ENCODE measurements at regions not wholly inside any gene's neighbourhood (a gene's known extent, or its start where the extent isn't known, plus 50 kb on each side); places are given as distances from the start of the nearest gene placed in this dataset.

- no peaks in the 10 kb centered on the region for H3K9me3 ChIP-seq (ENCODE audit: control insufficient read depth in 2 of 2, insufficient read depth in 1 of 2, low read depth in 1 of 2, low read length in 1 of 2)
- no peak overlapping the region for H3K27ac ChIP-seq (ENCODE audit: low read depth in 2 of 2, low read length in 1 of 2)
- no peaks in the 10 kb centered on the region for H3K4me1 ChIP-seq (ENCODE audit: control insufficient read depth in 2 of 2, insufficient read depth in 2 of 2, low read length in 1 of 2)
- H3K36me3 ChIP-seq (ENCODE audit: control insufficient read depth in 2 of 2, insufficient read depth in 2 of 2, low read length in 1 of 2): no peaks in the 10 kb centered on the region
- no peak overlapping the region for H3K4me3 ChIP-seq (ENCODE audit: low read depth in 1 of 2, low read length in 2 of 2)
- 54 to 67% methylated on average over 1 of the region's 1 CpG for WGBS, 2 donors
- H3K27me3 ChIP-seq (ENCODE audit: control insufficient read depth in 1 of 2, insufficient read depth in 2 of 2, low read length in 2 of 2): no peaks in the 10 kb centered on the region
These were observed 236.1 kb upstream of the G2E3 start for GRCh38 chr14:30322819-30323218.

- H3K4me1 ChIP-seq (ENCODE audit: control insufficient read depth in 2 of 2, insufficient read depth in 2 of 2, low read length in 1 of 2): no peaks in the 10 kb centered on the region
- H3K36me3 ChIP-seq (ENCODE audit: control insufficient read depth in 2 of 2, insufficient read depth in 2 of 2, low read length in 1 of 2): no peaks in the 10 kb centered on the region
- no peak overlapping the region for H3K27ac ChIP-seq (ENCODE audit: low read depth in 2 of 2, low read length in 1 of 2)
- 91 to 95% methylated on average over 6 of the region's 6 CpGs for WGBS, 2 donors
- no peak overlapping the region for H3K4me3 ChIP-seq (ENCODE audit: low read depth in 1 of 2, low read length in 2 of 2)
- H3K27me3 ChIP-seq (ENCODE audit: control insufficient read depth in 1 of 2, insufficient read depth in 2 of 2, low read length in 2 of 2): no peaks in the 10 kb centered on the region
- no peaks in the 10 kb centered on the region for H3K9me3 ChIP-seq (ENCODE audit: control insufficient read depth in 2 of 2, insufficient read depth in 1 of 2, low read depth in 1 of 2, low read length in 1 of 2)
These were observed 228.9 kb upstream of the G2E3 start for GRCh38 chr14:30330033-30330432.

DNA sequence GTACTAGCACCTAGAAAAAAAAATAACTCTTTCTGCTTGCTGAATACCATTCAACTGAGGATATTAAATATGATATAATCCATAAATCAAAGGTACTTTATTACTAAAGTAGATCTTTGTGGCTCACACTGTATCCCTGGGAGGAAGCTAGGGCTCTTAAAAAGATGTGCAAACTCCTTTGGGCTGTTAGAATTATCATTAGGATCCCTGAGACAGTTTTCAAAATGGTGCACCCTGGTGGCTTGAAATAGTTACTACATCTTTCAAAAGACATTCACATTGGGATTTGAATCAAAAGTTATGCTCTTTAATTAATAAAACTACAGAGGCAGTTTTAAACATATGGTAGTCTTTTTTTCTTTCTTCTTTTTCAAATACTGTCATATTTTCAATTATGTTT, 228.5 kb upstream of the G2E3 start:
- Histone ChIP-seq H3K27me3 (ENCODE audit: control insufficient read depth in 1 of 2, insufficient read depth in 2 of 2, low read length in 2 of 2) (no peaks in the 10 kb centered on the region), H3K36me3 (ENCODE audit: control insufficient read depth in 2 of 2, insufficient read depth in 2 of 2, low read length in 1 of 2) (no peaks in the 10 kb centered on the region), H3K27ac (ENCODE audit: low read depth in 2 of 2, low read length in 1 of 2) (no peak overlapping the region), H3K4me3 (ENCODE audit: low read depth in 1 of 2, low read length in 2 of 2) (no peak overlapping the region), H3K9me3 (ENCODE audit: control insufficient read depth in 2 of 2, insufficient read depth in 1 of 2, low read depth in 1 of 2, low read length in 1 of 2) (no peaks in the 10 kb centered on the region), H3K4me1 (ENCODE audit: control insufficient read depth in 2 of 2, insufficient read depth in 2 of 2, low read length in 1 of 2) (no peaks in the 10 kb centered on the region)

- H3K4me3 ChIP-seq (ENCODE audit: low read depth in 1 of 2, low read length in 2 of 2): no peak overlapping the region
- H3K36me3 ChIP-seq (ENCODE audit: control insufficient read depth in 2 of 2, insufficient read depth in 2 of 2, low read length in 1 of 2): no peaks in the 10 kb centered on the region
- no peaks in the 10 kb centered on the region for H3K4me1 ChIP-seq (ENCODE audit: control insufficient read depth in 2 of 2, insufficient read depth in 2 of 2, low read length in 1 of 2)
- H3K27ac ChIP-seq (ENCODE audit: low read depth in 2 of 2, low read length in 1 of 2): no peak overlapping the region
- no peaks in the 10 kb centered on the region for H3K9me3 ChIP-seq (ENCODE audit: control insufficient read depth in 2 of 2, insufficient read depth in 1 of 2, low read depth in 1 of 2, low read length in 1 of 2)
- H3K27me3 ChIP-seq (ENCODE audit: control insufficient read depth in 1 of 2, insufficient read depth in 2 of 2, low read length in 2 of 2): no peaks in the 10 kb centered on the region
These were observed 227.9 kb upstream of the G2E3 start for GRCh38 chr14:30331030-30331429.

DNA sequence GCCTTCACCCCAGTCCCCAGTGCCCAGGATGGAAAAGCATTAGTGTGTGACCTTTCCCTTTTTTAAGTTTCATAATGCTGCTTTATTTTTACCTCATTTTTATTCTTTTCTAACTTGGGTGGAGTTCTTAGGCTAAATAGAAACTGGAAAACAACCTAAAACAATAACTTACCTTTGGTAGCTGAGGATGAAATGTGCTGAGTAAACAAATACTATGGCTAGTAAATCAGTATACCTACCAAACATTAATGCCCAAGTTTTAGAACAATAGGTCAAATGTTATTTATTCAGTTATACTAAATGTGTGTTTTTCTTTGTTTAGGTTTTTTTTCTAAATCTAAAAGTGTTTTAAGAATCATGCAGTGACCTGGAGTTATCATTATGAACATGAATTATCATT, 226.6 kb upstream of the G2E3 start:
- Histone ChIP-seq H3K4me3 (ENCODE audit: low read depth in 1 of 2, low read length in 2 of 2) (no peak overlapping the region), H3K4me1 (ENCODE audit: control insufficient read depth in 2 of 2, insufficient read depth in 2 of 2, low read length in 1 of 2) (no peaks in the 10 kb centered on the region), H3K27me3 (ENCODE audit: control insufficient read depth in 1 of 2, insufficient read depth in 2 of 2, low read length in 2 of 2) (no peaks in the 10 kb centered on the region), H3K9me3 (ENCODE audit: control insufficient read depth in 2 of 2, insufficient read depth in 1 of 2, low read depth in 1 of 2, low read length in 1 of 2) (no peaks in the 10 kb centered on the region), H3K36me3 (ENCODE audit: control insufficient read depth in 2 of 2, insufficient read depth in 2 of 2, low read length in 1 of 2) (no peaks in the 10 kb centered on the region), H3K27ac (ENCODE audit: low read depth in 2 of 2, low read length in 1 of 2) (no peak overlapping the region)

DNA sequence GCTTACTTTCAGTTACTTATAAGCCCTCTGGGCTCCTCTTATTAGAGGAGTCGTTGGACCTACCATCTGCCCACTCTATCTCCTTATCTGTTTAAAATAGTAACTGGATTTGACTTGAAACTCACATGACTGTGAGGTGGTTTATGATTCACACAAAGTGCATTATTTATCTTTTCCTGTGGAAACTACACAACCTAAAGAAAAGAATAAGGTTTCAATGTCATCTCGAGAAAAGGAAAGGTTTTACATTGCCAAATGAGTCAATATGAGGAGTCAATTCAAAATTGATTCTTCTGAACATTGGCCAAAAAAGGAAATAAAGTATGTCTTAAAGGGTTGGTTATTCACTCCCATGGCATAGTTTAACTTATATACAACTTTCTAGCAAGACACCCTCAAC, 225.0 kb upstream of the G2E3 start:
- H3K4me1 ChIP-seq (ENCODE audit: control insufficient read depth in 2 of 2, insufficient read depth in 2 of 2, low read length in 1 of 2): no peaks in the 10 kb centered on the region
- no peaks in the 10 kb centered on the region for H3K9me3 ChIP-seq (ENCODE audit: control insufficient read depth in 2 of 2, insufficient read depth in 1 of 2, low read depth in 1 of 2, low read length in 1 of 2)
- H3K36me3 ChIP-seq (ENCODE audit: control insufficient read depth in 2 of 2, insufficient read depth in 2 of 2, low read length in 1 of 2): no peaks in the 10 kb centered on the region
- H3K27ac ChIP-seq (ENCODE audit: low read depth in 2 of 2, low read length in 1 of 2): no peak overlapping the region
- H3K27me3 ChIP-seq (ENCODE audit: control insufficient read depth in 1 of 2, insufficient read depth in 2 of 2, low read length in 2 of 2): no peaks in the 10 kb centered on the region
- WGBS, 2 donors: 38 to 46% methylated on average over 2 of the region's 2 CpGs
- H3K4me3 ChIP-seq (ENCODE audit: low read depth in 1 of 2, low read length in 2 of 2): no peak overlapping the region

GRCh38 chr14:30337456-30337855, 221.5 kb upstream of the G2E3 start:
- Histone ChIP-seq H3K9me3 (ENCODE audit: control insufficient read depth in 2 of 2, insufficient read depth in 1 of 2, low read depth in 1 of 2, low read length in 1 of 2) (no peaks in the 10 kb centered on the region), H3K27ac (ENCODE audit: low read depth in 2 of 2, low read length in 1 of 2) (no peak overlapping the region), H3K4me1 (ENCODE audit: control insufficient read depth in 2 of 2, insufficient read depth in 2 of 2, low read length in 1 of 2) (no peaks in the 10 kb centered on the region), H3K36me3 (ENCODE audit: control insufficient read depth in 2 of 2, insufficient read depth in 2 of 2, low read length in 1 of 2) (no peaks in the 10 kb centered on the region), H3K4me3 (ENCODE audit: low read depth in 1 of 2, low read length in 2 of 2) (no peak overlapping the region), H3K27me3 (ENCODE audit: control insufficient read depth in 1 of 2, insufficient read depth in 2 of 2, low read length in 2 of 2) (no peaks in the 10 kb centered on the region)
- 47 to 54% methylated on average over 5 of the region's 5 CpGs for WGBS, 2 donors

GRCh38 chr14:30339311-30339901, 219.6 kb upstream of the G2E3 start:
- no peaks in the 10 kb centered on the region for H3K9me3 ChIP-seq (ENCODE audit: control insufficient read depth in 2 of 2, insufficient read depth in 1 of 2, low read depth in 1 of 2, low read length in 1 of 2)
- H3K4me3 ChIP-seq (ENCODE audit: low read depth in 1 of 2, low read length in 2 of 2): no peak overlapping the region
- H3K36me3 ChIP-seq (ENCODE audit: control insufficient read depth in 2 of 2, insufficient read depth in 2 of 2, low read length in 1 of 2): no peaks in the 10 kb centered on the region
- no peak overlapping the region for H3K27ac ChIP-seq (ENCODE audit: low read depth in 2 of 2, low read length in 1 of 2)
- H3K27me3 ChIP-seq (ENCODE audit: control insufficient read depth in 1 of 2, insufficient read depth in 2 of 2, low read length in 2 of 2): no peaks in the 10 kb centered on the region
- no peaks in the 10 kb centered on the region for H3K4me1 ChIP-seq (ENCODE audit: control insufficient read depth in 2 of 2, insufficient read depth in 2 of 2, low read length in 1 of 2)
- WGBS, 2 donors: 77 to 80% methylated on average over 6 of the region's 6 CpGs

DNA sequence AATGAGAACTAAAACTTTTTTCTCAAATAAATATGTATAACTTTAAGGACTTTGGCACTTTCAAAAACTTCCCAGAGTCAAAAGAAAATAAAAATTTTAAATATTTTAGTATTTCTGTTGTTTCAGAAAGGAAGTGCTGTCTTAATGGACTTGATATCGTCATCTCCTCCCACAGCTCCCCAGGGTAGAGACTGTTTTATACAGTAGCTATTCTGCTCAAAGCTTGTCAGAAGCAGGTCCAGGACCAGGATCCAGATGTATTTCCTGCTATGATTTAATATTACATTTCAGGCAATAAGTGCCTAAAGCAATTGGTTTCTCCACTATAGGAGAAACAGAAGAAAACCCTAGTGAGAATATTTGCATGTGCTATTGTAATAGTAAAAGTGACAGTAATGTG, 218.5 kb upstream of the G2E3 start:
- WGBS, 2 donors: 73 to 83% methylated on average over 1 of the region's 1 CpG
- no peak overlapping the region for H3K4me3 ChIP-seq (ENCODE audit: low read depth in 1 of 2, low read length in 2 of 2)
- H3K36me3 ChIP-seq (ENCODE audit: control insufficient read depth in 2 of 2, insufficient read depth in 2 of 2, low read length in 1 of 2): no peaks in the 10 kb centered on the region
- no peaks in the 10 kb centered on the region for H3K4me1 ChIP-seq (ENCODE audit: control insufficient read depth in 2 of 2, insufficient read depth in 2 of 2, low read length in 1 of 2)
- H3K27ac ChIP-seq (ENCODE audit: low read depth in 2 of 2, low read length in 1 of 2): no peak overlapping the region
- H3K9me3 ChIP-seq (ENCODE audit: control insufficient read depth in 2 of 2, insufficient read depth in 1 of 2, low read depth in 1 of 2, low read length in 1 of 2): no peaks in the 10 kb centered on the region
- H3K27me3 ChIP-seq (ENCODE audit: control insufficient read depth in 1 of 2, insufficient read depth in 2 of 2, low read length in 2 of 2): no peaks in the 10 kb centered on the region

DNA sequence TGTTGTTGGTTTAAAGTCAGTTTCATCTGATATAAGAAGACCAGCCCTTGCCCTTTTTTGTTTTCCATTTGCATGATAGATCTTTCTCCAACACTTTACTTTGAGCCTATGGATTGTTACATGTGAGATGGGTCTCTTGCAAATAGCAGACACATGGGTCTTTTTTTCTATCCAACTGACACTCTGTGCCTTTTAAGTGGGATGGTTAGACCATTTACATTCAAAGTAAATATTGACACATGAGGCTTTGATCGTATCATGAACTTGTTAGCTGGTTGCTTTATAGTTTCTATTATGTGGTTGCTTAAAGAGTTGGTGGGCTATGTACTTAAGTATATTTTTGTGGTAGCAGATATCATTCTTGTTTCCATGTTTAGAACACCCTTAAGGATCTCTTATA, 213.4 kb upstream of the G2E3 start:
- Histone ChIP-seq H3K9me3 (ENCODE audit: control insufficient read depth in 2 of 2, insufficient read depth in 1 of 2, low read depth in 1 of 2, low read length in 1 of 2) (no peaks in the 10 kb centered on the region), H3K27me3 (ENCODE audit: control insufficient read depth in 1 of 2, insufficient read depth in 2 of 2, low read length in 2 of 2) (no peaks in the 10 kb centered on the region), H3K4me1 (ENCODE audit: control insufficient read depth in 2 of 2, insufficient read depth in 2 of 2, low read length in 1 of 2) (no peaks in the 10 kb centered on the region), H3K27ac (ENCODE audit: low read depth in 2 of 2, low read length in 1 of 2) (no peak overlapping the region), H3K36me3 (ENCODE audit: control insufficient read depth in 2 of 2, insufficient read depth in 2 of 2, low read length in 1 of 2) (no peaks in the 10 kb centered on the region), H3K4me3 (ENCODE audit: low read depth in 1 of 2, low read length in 2 of 2) (no peak overlapping the region)
- 50 to 64% methylated on average over 1 of the region's 1 CpG for WGBS, 2 donors
